ENCODE measurements at regions not wholly inside any gene's neighbourhood (a gene's known extent, or its start where the extent isn't known, plus 50 kb on each side); places are given as distances from the start of the nearest gene placed in this dataset.
"Not testable (repeated sequence)": the region's sequence is repeated elsewhere in the genome, so short reads cannot be mapped to it uniquely, and the experiment has no call there.

GRCh38 chr2:140178234-140178633 is 1398.0 kb upstream of the NXPH2 start:
- DNase-seq (ENCODE audit: low spot score) = no peak

GRCh38 chr2:140177086-140177485 is 1396.9 kb upstream of the NXPH2 start:
- DNase-seq (ENCODE audit: low spot score) = no peak

GRCh38 chr2:140173790-140174189 is 1393.6 kb upstream of the NXPH2 start:
- DNase-seq (ENCODE audit: low spot score) = no peak

GRCh38 chr2:140164449-140164848 is 1384.3 kb upstream of the NXPH2 start:
- no peak for DNase-seq (ENCODE audit: low spot score)

- DNase-seq (ENCODE audit: low spot score) = no peak
Measured at GRCh38 chr2:140158259-140158658, 1378.1 kb upstream of the NXPH2 start.

GRCh38 chr2:140157816-140158215 is 1377.6 kb upstream of the NXPH2 start:
- no peak for DNase-seq (ENCODE audit: low spot score)

GRCh38 chr2:140154706-140155105 is 1374.5 kb upstream of the NXPH2 start:
- DNase-seq (ENCODE audit: low spot score) = no peak

- DNase-seq (ENCODE audit: low spot score) = no peak
Measured at GRCh38 chr2:140154271-140154670, 1374.1 kb upstream of the NXPH2 start.

GRCh38 chr2:140144611-140145010 is 1364.4 kb upstream of the NXPH2 start:
- no peak for DNase-seq (ENCODE audit: low spot score)

GRCh38 chr2:140138736-140139135 is 1358.5 kb upstream of the NXPH2 start:
- no peak for DNase-seq (ENCODE audit: low spot score)

- no peak for DNase-seq (ENCODE audit: low spot score)
Measured at GRCh38 chr2:140136861-140137260, 1356.7 kb upstream of the NXPH2 start.

GRCh38 chr2:140136366-140136765 is 1356.2 kb upstream of the NXPH2 start:
- DNase-seq (ENCODE audit: low spot score) = no peak

GRCh38 chr2:140128909-140129308 is 1348.7 kb upstream of the NXPH2 start:
- DNase-seq (ENCODE audit: low spot score) = no peak

- DNase-seq (ENCODE audit: low spot score) = peak; percentile 12
Measured at GRCh38 chr2:140122001-140122400, 1341.8 kb upstream of the NXPH2 start.

- no peak for DNase-seq (ENCODE audit: low spot score)
Measured at GRCh38 chr2:140117386-140117785, 1337.2 kb upstream of the NXPH2 start.

- DNase-seq (ENCODE audit: low spot score) = no peak
Measured at GRCh38 chr2:140108706-140109475, 1328.7 kb upstream of the NXPH2 start.

- no peak for DNase-seq (ENCODE audit: low spot score)
Measured at GRCh38 chr2:140091926-140092325, 1311.7 kb upstream of the NXPH2 start.

- DNase-seq (ENCODE audit: low spot score) = no peak
Measured at GRCh38 chr2:140086964-140087363, 1306.8 kb upstream of the NXPH2 start.

- DNase-seq (ENCODE audit: low spot score) = peak; percentile 7
Measured at GRCh38 chr2:140085674-140086073, 1305.5 kb upstream of the NXPH2 start.

GRCh38 chr2:140079038-140079437 is 1298.8 kb upstream of the NXPH2 start:
- no peak for DNase-seq (ENCODE audit: low spot score)

- DNase-seq (ENCODE audit: low spot score) = no peak
Measured at GRCh38 chr2:140076164-140076563, 1296.0 kb upstream of the NXPH2 start.

GRCh38 chr2:140073763-140074162 is 1293.6 kb upstream of the NXPH2 start:
- not testable (repeated sequence) for DNase-seq (ENCODE audit: low spot score)

- DNase-seq (ENCODE audit: low spot score) = no peak
Measured at GRCh38 chr2:140067661-140068060, 1287.5 kb upstream of the NXPH2 start.

GRCh38 chr2:140064243-140064642 is 1284.1 kb upstream of the NXPH2 start:
- DNase-seq (ENCODE audit: low spot score) = no peak
